H9 (cell line): ENCODE measurements at regions not wholly inside any gene's neighbourhood (a gene's known extent, or its start where the extent isn't known, plus 50 kb on each side); places are given as distances from the start of the nearest gene placed in this dataset.

ENCODE experiments used
- DNase-seq: peaks from one replicate; pipeline ENCODE4 v3.0.0-alpha.2; 2017
- H2AFZ ChIP-seq: one replicate; pipeline ENCODE4 v1.6.1; 2013; ENCODE audit warnings: mild to moderate bottlenecking, low read length, control low read depth, moderate library complexity
- H2AK5ac ChIP-seq: 2 replicates; pipeline ENCODE4 v1.6.1; 2013; ENCODE audit warnings: low read length, control low read depth, mixed read lengths; ENCODE audit not compliant: insufficient read length
- H2BK120ac ChIP-seq: one replicate; pipeline ENCODE4 v1.6.1; 2013; ENCODE audit warnings: low read depth, mild to moderate bottlenecking, low read length, control low read depth, inconsistent platforms; ENCODE audit not compliant: poor library complexity, severe bottlenecking
- H2BK12ac ChIP-seq: 2 replicates; pipeline ENCODE4 v1.6.1; 2013; ENCODE audit warnings: low read length, control low read depth, mixed read lengths, low read depth; ENCODE audit not compliant: insufficient read length
- H2BK15ac ChIP-seq: 2 replicates; pipeline ENCODE4 v1.6.1; 2013; ENCODE audit warnings: low read depth, low read length, control low read depth
- H2BK20ac ChIP-seq: one replicate; pipeline ENCODE4 v1.6.1; 2013; ENCODE audit warnings: low read depth, mild to moderate bottlenecking, low read length, control low read depth, inconsistent platforms; ENCODE audit not compliant: poor library complexity, severe bottlenecking
- H2BK5ac ChIP-seq: 2 replicates; pipeline ENCODE4 v1.6.1; 2013; ENCODE audit warnings: low read length, control low read depth, mixed read lengths; ENCODE audit not compliant: insufficient read length
- H3K14ac ChIP-seq: 2 replicates; pipeline ENCODE4 v1.6.1; 2013; ENCODE audit warnings: low read length, control low read depth; ENCODE audit not compliant: insufficient read depth
- H3K18ac ChIP-seq: 2 replicates; pipeline ENCODE4 v1.6.1; 2013; ENCODE audit warnings: low read depth, mild to moderate bottlenecking, mixed read lengths, low read length, control low read depth; ENCODE audit not compliant: insufficient read length
- H3K23ac ChIP-seq: 2 replicates; pipeline ENCODE4 v1.6.1; 2013; ENCODE audit warnings: low read length, control low read depth, mixed read lengths, low read depth; ENCODE audit not compliant: insufficient read length
- H3K23me2 ChIP-seq: 2 replicates; pipeline ENCODE4 v1.6.1; 2013; ENCODE audit warnings: low read depth, mild to moderate bottlenecking, mixed read lengths, low read length, control low read depth; ENCODE audit not compliant: insufficient read length, poor library complexity, severe bottlenecking
- H3K27ac ChIP-seq: 2 replicates; pipeline ENCODE4 v1.5.1; 2013; ENCODE audit warnings: low read length, control low read depth, mixed read lengths, low read depth; ENCODE audit not compliant: insufficient read length
- H3K27me3 ChIP-seq: 2 replicates; pipeline ENCODE4 v1.6.1; 2013; ENCODE audit warnings: low read length, control low read depth, inconsistent platforms; ENCODE audit not compliant: insufficient read depth
- H3K4ac ChIP-seq: 2 replicates; pipeline ENCODE4 v1.6.1; 2013; ENCODE audit warnings: low read depth, mild to moderate bottlenecking, control low read depth, inconsistent platforms, low read length, moderate library complexity
- H3K4me1 ChIP-seq: 2 replicates; pipeline ENCODE4 v1.6.1; 2013; ENCODE audit warnings: low read length, control low read depth, inconsistent platforms; ENCODE audit not compliant: insufficient read depth
- H3K4me2 ChIP-seq: 2 replicates; pipeline ENCODE4 v1.6.1; 2013; ENCODE audit warnings: low read length, control low read depth, mixed read lengths; ENCODE audit not compliant: insufficient read length, insufficient read depth
- H3K56ac ChIP-seq: 2 replicates; pipeline ENCODE4 v1.6.1; 2013; ENCODE audit warnings: low read depth, mild to moderate bottlenecking, mixed read lengths, low read length, control low read depth; ENCODE audit not compliant: insufficient read length
- H3K79me1 ChIP-seq: 2 replicates; pipeline ENCODE4 v1.6.1; 2013; ENCODE audit warnings: low read depth, mild to moderate bottlenecking, moderate library complexity, low read length, control low read depth, inconsistent platforms; ENCODE audit not compliant: insufficient read depth, poor library complexity, severe bottlenecking
- H3K79me2 ChIP-seq: 2 replicates; pipeline ENCODE4 v1.6.1; 2013; ENCODE audit warnings: low read length, control low read depth, inconsistent platforms; ENCODE audit not compliant: insufficient read depth
- H3K9ac ChIP-seq: 2 replicates; pipeline ENCODE4 v1.6.1; 2013; ENCODE audit warnings: low read length, control low read depth, mixed read lengths; ENCODE audit not compliant: insufficient read length; ENCODE audit errors: extremely low read depth
- H3K9me3 ChIP-seq: one replicate; pipeline ENCODE4 v1.6.1; 2013; ENCODE audit warnings: low read depth, low read length, inconsistent platforms; ENCODE audit not compliant: control insufficient read depth
- H3T11ph ChIP-seq: one replicate; pipeline ENCODE4 v1.6.1; 2013; ENCODE audit warnings: mild to moderate bottlenecking, low read length, control low read depth, inconsistent platforms
- H4K20me1 ChIP-seq: one replicate; pipeline ENCODE4 v1.6.1; 2013; ENCODE audit not compliant: control insufficient read depth, insufficient read length, insufficient read depth
- H4K5ac ChIP-seq: 2 replicates; pipeline ENCODE4 v1.6.1; 2013; ENCODE audit warnings: low read depth, mild to moderate bottlenecking, mixed read lengths, low read length, control low read depth; ENCODE audit not compliant: insufficient read length
- H4K8ac ChIP-seq: replicated peaks from 2 replicates; pipeline ENCODE4 v1.6.1; 2013; ENCODE audit warnings: low read length, control low read depth, mixed read lengths, low read depth; ENCODE audit not compliant: insufficient read length
- H4K91ac ChIP-seq: 2 replicates; pipeline ENCODE4 v1.6.1; 2013; ENCODE audit warnings: low read depth, mild to moderate bottlenecking, moderate library complexity, mixed read lengths, low read length, control low read depth; ENCODE audit not compliant: insufficient read length
- H3K27ac Mint-ChIP-seq, 3 experiments: 2 replicates in 2 of 3; 3 replicates in 1 of 3; pipeline ENCODE4 v1.8.0; 2020 to 2021; ENCODE audit warnings: mixed read lengths in 3 of 3, mild to moderate bottlenecking in 1 of 3, moderate library complexity in 1 of 3
- H3K27me3 Mint-ChIP-seq: 2 replicates; pipeline ENCODE4 v1.8.0; 2021; ENCODE audit warnings: low read depth, mild to moderate bottlenecking, moderate library complexity, mixed read lengths
- H3K36me3 Mint-ChIP-seq, 3 experiments: 2 replicates in 2 of 3; 3 replicates in 1 of 3; pipeline ENCODE4 v1.8.0; 2020 to 2021; ENCODE audit warnings: low read depth in 3 of 3, mixed read lengths in 3 of 3; ENCODE audit not compliant: insufficient read depth in 1 of 3
- H3K4me1 Mint-ChIP-seq, 2 experiments: 2 replicates each; pipeline ENCODE4 v1.8.0; 2020; ENCODE audit warnings: mixed read lengths in 2 of 2
- H3K4me3 Mint-ChIP-seq, 2 experiments: 2 replicates in 1 of 2; 3 replicates in 1 of 2; pipeline ENCODE4 v1.8.0; 2020 to 2021; ENCODE audit warnings: mild to moderate bottlenecking in 2 of 2, mixed read lengths in 2 of 2, moderate library complexity in 1 of 2
- H3K9me3 Mint-ChIP-seq, 2 experiments: 2 replicates in 1 of 2; 3 replicates in 1 of 2; pipeline ENCODE4 v1.8.0; 2020; ENCODE audit warnings: mild to moderate bottlenecking in 2 of 2, mixed read lengths in 2 of 2, moderate library complexity in 1 of 2
- TF ChIP-seq, protein P1 (sequence below): fragments of 200-600 bp; sonication (generic); conservative IDR thresholded peaks from 3 replicates; pipeline ENCODE4 v1.8.0; 2021; ENCODE audit warnings: antibody characterized with exemption, mild to moderate bottlenecking

- H2BK5ac ChIP-seq, result no peak overlapping the region
- H3K23ac ChIP-seq, result no peak overlapping the region
- no peak for DNase-seq
- peaks cover 14 to 15% of the 10 kb centered on the region in 2 experiments for H3K4me1 Mint-ChIP-seq
- H4K5ac ChIP-seq, result no peak overlapping the region
- no peak overlapping the region for H3K9ac ChIP-seq
- H3K14ac ChIP-seq, result no peak overlapping the region
- no peaks in the 10 kb centered on the region for H3K9me3 ChIP-seq
- no peaks in the 10 kb centered on the region for H3K9me3 Mint-ChIP-seq
- no peak overlapping the region for H3K27ac Mint-ChIP-seq
- no peak overlapping the region for H2BK20ac ChIP-seq
- peaks cover 2% of the 10 kb centered on the region for H3K79me1 ChIP-seq
- no peak overlapping the region for H2BK15ac ChIP-seq
- no peak overlapping the region for H2BK120ac ChIP-seq
- no peaks in the 10 kb centered on the region; the same call in 1 of the 2 replicates for H3K79me2 ChIP-seq
- no peak overlapping the region for H3K4ac ChIP-seq
- H3K23me2 ChIP-seq, result no peaks in the 10 kb centered on the region
- H3K36me3 Mint-ChIP-seq, result no peaks in the 10 kb centered on the region
- H3T11ph ChIP-seq, result no peak overlapping the region
- no peaks in the 10 kb centered on the region for H4K20me1 ChIP-seq
- H4K91ac ChIP-seq, result no peak overlapping the region
- H3K4me2 ChIP-seq, result no peak overlapping the region
- H3K4me1 ChIP-seq, result no peaks in the 10 kb centered on the region; the same call in 1 of the 2 replicates
- H3K18ac ChIP-seq, result no peak overlapping the region
- no peak overlapping the region for H2BK12ac ChIP-seq
- H2AFZ ChIP-seq, result no peak overlapping the region
- no peak overlapping the region for H2AK5ac ChIP-seq
- no peaks in the 10 kb centered on the region for H3K27me3 ChIP-seq
- no peak overlapping the region for H3K27ac ChIP-seq
- no peak overlapping the region for H4K8ac ChIP-seq
- no peaks in the 10 kb centered on the region for H3K27me3 Mint-ChIP-seq
- no peak overlapping the region for H3K56ac ChIP-seq
- TF ChIP-seq, protein P1, sequence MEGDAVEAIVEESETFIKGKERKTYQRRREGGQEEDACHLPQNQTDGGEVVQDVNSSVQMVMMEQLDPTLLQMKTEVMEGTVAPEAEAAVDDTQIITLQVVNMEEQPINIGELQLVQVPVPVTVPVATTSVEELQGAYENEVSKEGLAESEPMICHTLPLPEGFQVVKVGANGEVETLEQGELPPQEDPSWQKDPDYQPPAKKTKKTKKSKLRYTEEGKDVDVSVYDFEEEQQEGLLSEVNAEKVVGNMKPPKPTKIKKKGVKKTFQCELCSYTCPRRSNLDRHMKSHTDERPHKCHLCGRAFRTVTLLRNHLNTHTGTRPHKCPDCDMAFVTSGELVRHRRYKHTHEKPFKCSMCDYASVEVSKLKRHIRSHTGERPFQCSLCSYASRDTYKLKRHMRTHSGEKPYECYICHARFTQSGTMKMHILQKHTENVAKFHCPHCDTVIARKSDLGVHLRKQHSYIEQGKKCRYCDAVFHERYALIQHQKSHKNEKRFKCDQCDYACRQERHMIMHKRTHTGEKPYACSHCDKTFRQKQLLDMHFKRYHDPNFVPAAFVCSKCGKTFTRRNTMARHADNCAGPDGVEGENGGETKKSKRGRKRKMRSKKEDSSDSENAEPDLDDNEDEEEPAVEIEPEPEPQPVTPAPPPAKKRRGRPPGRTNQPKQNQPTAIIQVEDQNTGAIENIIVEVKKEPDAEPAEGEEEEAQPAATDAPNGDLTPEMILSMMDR, result no peak
- no peak overlapping the region for H3K4me3 Mint-ChIP-seq
These were observed 2159.1 kb upstream of the CELF4 start for GRCh38 chr18:39724652-39725051.
